C4-2B (cell line): ENCODE measurements at regions not wholly inside any gene's neighbourhood (a gene's known extent, or its start where the extent isn't known, plus 50 kb on each side); places are given as distances from the start of the nearest gene placed in this dataset.

Experiments
- ZFX ChIP-seq: fragments of 450-650 bp; IDR thresholded peaks from 2 replicates; pipeline ENCODE4 v1.6.1; 2017
- TF ChIP-seq, protein P1 (sequence below): fragments of 450-650 bp; conservative IDR thresholded peaks from 2 replicates; pipeline ENCODE4 v1.5.1; 2017; ENCODE audit warnings: mild to moderate bottlenecking

DNA sequence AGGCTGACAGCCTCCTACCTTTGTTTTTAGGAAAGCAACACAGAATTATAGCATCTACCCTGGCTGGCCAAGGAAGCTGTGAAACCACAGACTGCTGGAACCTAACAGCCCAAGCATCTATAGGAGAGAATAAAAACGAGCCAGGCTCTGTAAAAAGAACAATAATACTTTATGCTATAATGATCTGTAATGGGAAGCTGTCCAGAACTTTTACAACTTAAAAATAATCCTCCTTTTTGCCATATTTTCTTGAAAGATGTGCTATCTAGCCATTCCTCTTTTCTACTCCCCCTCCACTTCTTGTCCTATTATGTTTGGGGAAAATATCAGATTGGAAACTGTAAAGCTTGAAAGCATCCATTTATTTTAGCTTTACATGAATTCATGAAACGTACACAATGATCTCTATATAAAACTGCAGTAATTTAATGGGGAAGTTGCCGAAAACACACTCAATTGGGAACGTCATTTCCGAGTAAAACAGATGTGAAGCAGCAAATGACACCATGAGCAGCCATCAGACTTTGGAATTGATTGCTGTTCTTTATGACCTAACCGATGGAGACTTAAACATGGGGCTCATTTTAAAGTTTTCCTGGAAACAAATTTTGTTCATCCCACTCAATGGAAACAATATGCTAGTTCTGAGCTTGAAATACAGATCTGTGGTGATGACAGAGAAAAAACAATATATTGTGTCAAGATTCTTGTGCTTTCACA, 450.3 kb upstream of the CLINT1 start:
- TF ChIP-seq, protein P1, sequence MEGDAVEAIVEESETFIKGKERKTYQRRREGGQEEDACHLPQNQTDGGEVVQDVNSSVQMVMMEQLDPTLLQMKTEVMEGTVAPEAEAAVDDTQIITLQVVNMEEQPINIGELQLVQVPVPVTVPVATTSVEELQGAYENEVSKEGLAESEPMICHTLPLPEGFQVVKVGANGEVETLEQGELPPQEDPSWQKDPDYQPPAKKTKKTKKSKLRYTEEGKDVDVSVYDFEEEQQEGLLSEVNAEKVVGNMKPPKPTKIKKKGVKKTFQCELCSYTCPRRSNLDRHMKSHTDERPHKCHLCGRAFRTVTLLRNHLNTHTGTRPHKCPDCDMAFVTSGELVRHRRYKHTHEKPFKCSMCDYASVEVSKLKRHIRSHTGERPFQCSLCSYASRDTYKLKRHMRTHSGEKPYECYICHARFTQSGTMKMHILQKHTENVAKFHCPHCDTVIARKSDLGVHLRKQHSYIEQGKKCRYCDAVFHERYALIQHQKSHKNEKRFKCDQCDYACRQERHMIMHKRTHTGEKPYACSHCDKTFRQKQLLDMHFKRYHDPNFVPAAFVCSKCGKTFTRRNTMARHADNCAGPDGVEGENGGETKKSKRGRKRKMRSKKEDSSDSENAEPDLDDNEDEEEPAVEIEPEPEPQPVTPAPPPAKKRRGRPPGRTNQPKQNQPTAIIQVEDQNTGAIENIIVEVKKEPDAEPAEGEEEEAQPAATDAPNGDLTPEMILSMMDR, result no peak
- TF ChIP-seq ZFX, result no peak
